Right lobe of liver (tissue), 6 donors: ENCODE measurements at regions not wholly inside any gene's neighbourhood (a gene's known extent, or its start where the extent isn't known, plus 50 kb on each side); places are given as distances from the start of the nearest gene placed in this dataset.
"Not testable (repeated sequence)": the region's sequence is repeated elsewhere in the genome, so short reads cannot be mapped to it uniquely, and the experiment has no call there.

ENCODE experiments used
- ATAC-seq, 4 donors: fragments of 200-7000 bp; cut with Tn5 transposase; one replicate each; pipeline ENCODE4 v1.9.1; 2020; ENCODE audit warnings: mild to moderate bottlenecking in 4 of 4, moderate library complexity in 4 of 4
- DNase-seq, 3 donors: peaks; one replicate each; pipeline ENCODE4 v3.0.0-alpha.2; 2020
- H3K27ac ChIP-seq, 3 donors: fragments of 200-600 bp; one replicate each; pipeline ENCODE4 v1.8.0; 2022
- H3K27me3 ChIP-seq, 2 donors: fragments of 200-600 bp; one replicate each; pipeline ENCODE4 v1.8.0; 2022
- H3K36me3 ChIP-seq, 4 donors: fragments of 200-600 bp; sonication (generic) in 1 of 4; one replicate each; pipeline versions ENCODE4 v1.5.1 to v1.8.0; 2017 to 2022; ENCODE audit warnings: control low read depth in 1 of 4
- H3K4me1 ChIP-seq, 4 donors: fragments of 200-600 bp; sonication (generic) in 1 of 4; one replicate each; pipeline versions ENCODE4 v1.5.1 to v1.8.0; 2017 to 2022; ENCODE audit warnings: control low read depth in 1 of 4
- H3K4me3 ChIP-seq, 3 donors: fragments of 200-600 bp; one replicate each; pipeline ENCODE4 v1.8.0; 2022
- H3K9me3 ChIP-seq, 4 donors: fragments of 200-600 bp; sonication (generic) in 1 of 4; one replicate each; pipeline versions ENCODE4 v1.5.1 to v1.8.0; 2017 to 2022; ENCODE audit warnings: control low read depth in 1 of 4
- POLR2A ChIP-seq: fragments of 450-650 bp; IDR thresholded peaks from one replicate; pipeline ENCODE4 v1.6.1; 2017; ENCODE audit warnings: antibody characterized with exemption, mild to moderate bottlenecking
- WGBS: methylation state at CpG from one replicate; pipeline ENCODE4 v1.1.6; 2018; ENCODE audit warnings: low coverage, low lambda C conversion rate; ENCODE audit not compliant: insufficient coverage; ENCODE audit errors: missing lambda C conversion rate; 5-methylcytosine and 5-hydroxymethylcytosine counted together
- intact Hi-C, 2 donors: fragments of 100-400 bp; cut with DNase I; formaldehyde crosslinking; loops; one replicate each; pipeline versions ENCODE4 v1.11.2 to v1.14.1; 2022
- TF ChIP-seq, protein P1 (sequence below), 4 donors: fragments of 200-600 bp in 3 of 4; fragments of 450-650 bp in 1 of 4; IDR thresholded peaks; one replicate each; pipeline versions ENCODE4 v1.5.1 to v1.8.0; 2016 to 2022; ENCODE audit warnings: antibody characterized with exemption in 4 of 4, mild to moderate bottlenecking in 2 of 4
- donor health status: DM: no; HTN: yes; CAD: no.
- donor health status: DM: no; HTN: no; CAD: no.
- donor health status: DM: no; HTN: no; CAD: no.
- donor health status: DM: no; HTN: yes; CAD: no.
- donor health status: DM: no; HTN: yes; CAD: no.

DNA sequence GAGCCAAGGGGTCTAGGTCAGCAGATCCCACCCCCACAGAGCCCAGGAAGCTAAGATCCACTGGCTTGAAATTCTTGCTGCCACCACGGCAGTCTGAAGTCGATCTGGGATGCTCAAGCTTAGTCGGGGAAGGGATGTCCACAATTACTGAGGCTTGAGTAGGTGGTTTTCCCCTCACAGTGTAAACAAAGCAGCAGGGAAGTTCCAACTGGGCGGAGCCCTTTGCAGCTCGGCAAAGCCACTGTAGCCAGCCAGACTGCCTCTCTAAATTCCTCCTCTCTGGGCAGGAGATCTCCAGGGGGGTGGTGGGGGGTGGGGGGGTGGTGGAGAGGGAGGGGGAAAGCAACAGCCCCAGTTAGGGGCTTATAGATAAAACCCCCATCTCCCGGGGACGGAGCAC is 419.5 kb downstream of the NUP35 start:
- 57% methylated on average over 3 of the region's 7 CpGs for WGBS
- H3K9me3 ChIP-seq: no peaks in the 10 kb centered on the region
- TF ChIP-seq POLR2A: no peak
- ATAC-seq: no peak
- no peak overlapping the region for H3K27ac ChIP-seq
- intact Hi-C loops: no loop called here
- no peak for DNase-seq
- no peaks in the 10 kb centered on the region for H3K36me3 ChIP-seq
- H3K4me3 ChIP-seq: no peak overlapping the region
- H3K27me3 ChIP-seq: no peaks in the 10 kb centered on the region
- H3K4me1 ChIP-seq: no peaks in the 10 kb centered on the region

DNA sequence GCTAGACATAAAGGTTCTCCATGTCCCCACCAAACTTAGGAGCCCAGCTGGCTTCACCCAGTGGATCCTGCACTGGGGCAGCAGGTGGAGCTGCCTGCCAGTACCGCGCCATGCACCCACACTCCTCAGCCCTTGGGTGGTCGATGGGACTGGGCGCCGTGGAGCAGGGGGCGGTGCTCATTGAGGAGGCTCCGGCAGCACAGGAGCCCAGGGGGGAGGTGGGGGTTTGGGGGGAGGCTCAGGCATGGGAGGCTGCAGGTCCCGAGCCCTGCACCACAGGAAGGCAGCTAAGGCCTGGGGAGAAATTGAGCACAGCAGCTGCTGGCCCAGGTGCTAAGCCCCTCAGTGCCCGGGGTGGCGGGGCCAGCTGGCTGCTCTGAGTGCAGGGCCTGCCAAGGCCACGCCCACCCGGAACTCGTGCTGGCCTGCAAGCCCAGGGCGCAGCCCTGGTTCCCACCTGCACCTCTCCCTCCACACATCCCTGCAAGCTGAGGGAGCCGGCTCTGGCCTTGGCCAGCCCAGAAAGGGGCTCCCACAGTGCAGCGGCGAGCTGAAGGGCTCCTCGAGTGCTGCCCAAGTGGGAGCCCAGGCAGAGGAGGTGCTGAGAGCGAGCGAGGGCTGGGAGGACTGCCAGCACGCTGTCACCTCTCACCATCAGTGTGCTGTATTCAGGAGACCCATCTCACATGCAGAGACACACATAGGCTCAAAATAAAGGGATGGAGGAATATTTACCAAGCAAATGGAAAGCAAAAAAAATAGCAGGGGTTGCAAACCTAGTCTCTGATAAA is 422.5 kb downstream of the NUP35 start:
- H3K9me3 ChIP-seq, H3K4me3 ChIP-seq, H3K4me1 ChIP-seq, intact Hi-C loops, H3K27ac ChIP-seq, ATAC-seq, H3K27me3 ChIP-seq, H3K36me3 ChIP-seq, DNase-seq: not testable (repeated sequence)
- WGBS: 90% methylated on average over 2 of the region's 21 CpGs

DNA sequence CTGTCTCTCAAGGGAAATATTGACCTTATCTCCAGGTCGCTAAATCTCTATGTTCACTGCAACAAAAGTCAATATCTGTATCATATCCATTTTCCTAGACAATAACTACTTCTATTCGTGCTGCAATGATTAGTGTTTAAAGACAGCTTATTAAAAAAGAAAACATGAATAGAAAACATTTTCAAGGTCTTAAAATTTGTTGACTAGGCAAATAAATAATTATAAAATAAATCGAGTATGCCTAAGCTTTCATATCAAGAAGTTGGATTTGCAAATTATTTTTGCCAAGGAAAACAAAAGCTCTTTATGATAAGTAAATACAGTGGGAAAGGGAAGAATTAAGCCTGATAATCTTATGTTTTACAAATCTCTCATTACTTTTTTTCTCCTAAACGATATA is 428.5 kb downstream of the NUP35 start:
- H3K9me3 ChIP-seq: no peaks in the 10 kb centered on the region
- no peak overlapping the region for H3K4me3 ChIP-seq
- H3K4me1 ChIP-seq: no peaks in the 10 kb centered on the region
- intact Hi-C loops: no loop called here
- DNase-seq (no peak), ATAC-seq (no peak)
- WGBS: 26% methylated on average over 4 of the region's 4 CpGs
- TF ChIP-seq POLR2A: no peak
- TF ChIP-seq, protein P1, sequence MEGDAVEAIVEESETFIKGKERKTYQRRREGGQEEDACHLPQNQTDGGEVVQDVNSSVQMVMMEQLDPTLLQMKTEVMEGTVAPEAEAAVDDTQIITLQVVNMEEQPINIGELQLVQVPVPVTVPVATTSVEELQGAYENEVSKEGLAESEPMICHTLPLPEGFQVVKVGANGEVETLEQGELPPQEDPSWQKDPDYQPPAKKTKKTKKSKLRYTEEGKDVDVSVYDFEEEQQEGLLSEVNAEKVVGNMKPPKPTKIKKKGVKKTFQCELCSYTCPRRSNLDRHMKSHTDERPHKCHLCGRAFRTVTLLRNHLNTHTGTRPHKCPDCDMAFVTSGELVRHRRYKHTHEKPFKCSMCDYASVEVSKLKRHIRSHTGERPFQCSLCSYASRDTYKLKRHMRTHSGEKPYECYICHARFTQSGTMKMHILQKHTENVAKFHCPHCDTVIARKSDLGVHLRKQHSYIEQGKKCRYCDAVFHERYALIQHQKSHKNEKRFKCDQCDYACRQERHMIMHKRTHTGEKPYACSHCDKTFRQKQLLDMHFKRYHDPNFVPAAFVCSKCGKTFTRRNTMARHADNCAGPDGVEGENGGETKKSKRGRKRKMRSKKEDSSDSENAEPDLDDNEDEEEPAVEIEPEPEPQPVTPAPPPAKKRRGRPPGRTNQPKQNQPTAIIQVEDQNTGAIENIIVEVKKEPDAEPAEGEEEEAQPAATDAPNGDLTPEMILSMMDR (IDR thresholded peaks at IDR 0.05): no peak
- no peaks in the 10 kb centered on the region for H3K27me3 ChIP-seq
- no peaks in the 10 kb centered on the region for H3K36me3 ChIP-seq
- H3K27ac ChIP-seq: no peak overlapping the region

DNA sequence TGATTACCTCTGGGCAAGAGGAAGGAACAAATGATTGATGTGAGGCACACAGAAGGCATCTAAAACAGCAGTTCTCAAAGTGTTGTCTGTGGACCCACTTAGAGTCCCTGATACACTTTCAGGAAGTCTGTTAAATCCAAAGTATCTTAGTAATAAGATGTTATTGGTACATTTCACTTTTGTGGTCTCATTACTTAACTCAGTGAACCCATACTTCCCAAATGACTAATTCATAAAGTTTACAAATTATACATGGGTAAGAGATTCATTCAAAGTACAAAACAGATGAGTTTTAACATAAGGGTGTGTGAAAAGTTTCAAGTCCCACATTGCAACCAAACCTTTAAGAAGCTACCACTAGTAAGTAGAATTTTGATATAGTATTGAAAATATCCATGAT is 440.5 kb downstream of the NUP35 start:
- no peak overlapping the region for H3K27ac ChIP-seq
- H3K4me1 ChIP-seq: no peaks in the 10 kb centered on the region
- H3K36me3 ChIP-seq: no peaks in the 10 kb centered on the region
- no peaks in the 10 kb centered on the region for H3K27me3 ChIP-seq
- TF ChIP-seq, protein P1 (IDR thresholded peaks at IDR 0.05): no peak
- TF ChIP-seq POLR2A: no peak
- intact Hi-C loops: no loop called here
- no peak overlapping the region for H3K4me3 ChIP-seq
- ATAC-seq (no peak), DNase-seq (no peak)
- no peaks in the 10 kb centered on the region for H3K9me3 ChIP-seq

DNA sequence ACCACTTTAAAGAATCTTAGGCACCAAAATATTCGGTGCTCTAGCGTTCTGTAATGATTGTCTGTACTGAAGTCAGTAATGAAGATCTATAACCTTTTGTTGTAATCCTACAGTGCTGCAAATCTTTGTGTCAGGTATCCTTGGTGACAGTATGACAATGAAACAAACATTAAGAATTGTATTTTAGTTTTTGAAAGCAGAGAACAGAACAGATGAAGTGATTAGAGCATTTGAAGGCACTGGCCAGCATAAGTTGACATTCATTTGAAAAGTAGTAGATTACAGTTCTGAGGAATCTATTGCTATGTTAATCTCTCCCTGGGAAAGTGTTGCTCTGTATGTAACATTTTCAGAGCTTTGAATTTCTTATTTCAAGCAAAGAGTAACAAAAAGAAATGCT is 451.2 kb downstream of the NUP35 start:
- H3K36me3 ChIP-seq: no peaks in the 10 kb centered on the region
- no peaks in the 10 kb centered on the region for H3K4me1 ChIP-seq
- intact Hi-C loops: no loop called here
- no peak overlapping the region for H3K27ac ChIP-seq
- no peaks in the 10 kb centered on the region for H3K27me3 ChIP-seq
- ATAC-seq (no peak), DNase-seq (no peak)
- TF ChIP-seq POLR2A: no peak
- H3K9me3 ChIP-seq: no peaks in the 10 kb centered on the region
- WGBS: 50% methylated on average over 2 of the region's 2 CpGs
- H3K4me3 ChIP-seq: no peak overlapping the region

DNA sequence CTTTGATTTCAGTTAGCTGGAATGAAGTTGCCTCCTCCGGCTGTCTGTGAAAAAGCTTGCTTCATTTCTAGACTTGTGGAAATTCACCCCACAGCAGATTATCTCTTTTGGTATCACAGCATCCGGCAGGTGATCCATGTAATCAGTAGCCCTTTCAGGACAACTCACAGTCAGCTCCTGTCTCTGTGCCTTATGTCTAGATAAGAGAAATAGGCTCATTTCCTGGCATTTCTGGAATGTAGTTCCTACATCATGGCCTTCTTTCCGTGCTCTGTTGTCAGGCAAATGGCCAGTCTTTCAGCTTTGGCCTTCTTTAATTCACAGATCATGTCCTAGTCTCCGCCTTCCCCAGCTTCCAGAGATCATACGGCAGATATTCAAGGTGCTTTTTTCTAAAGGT is 455.4 kb downstream of the NUP35 start:
- no peaks in the 10 kb centered on the region for H3K36me3 ChIP-seq
- ATAC-seq (no peak), DNase-seq (no peak)
- intact Hi-C loops: no loop called here
- H3K27me3 ChIP-seq: no peaks in the 10 kb centered on the region
- H3K4me3 ChIP-seq: no peak overlapping the region
- H3K9me3 ChIP-seq: no peaks in the 10 kb centered on the region
- no peak for TF ChIP-seq POLR2A
- H3K27ac ChIP-seq: no peak overlapping the region
- 30% methylated on average over 5 of the region's 5 CpGs for WGBS
- no peaks in the 10 kb centered on the region for H3K4me1 ChIP-seq
